Caco-2 (cell line): ENCODE measurements at regions not wholly inside any gene's neighbourhood (a gene's known extent, or its start where the extent isn't known, plus 50 kb on each side); places are given as distances from the start of the nearest gene placed in this dataset.
"Not testable (repeated sequence)": the region's sequence is repeated elsewhere in the genome, so short reads cannot be mapped to it uniquely, and the experiment has no call there.

Experiments
- BruUV-seq: library from RNA; stranded (reverse); fragments of 400-500 nt; replicated peaks from 2 replicates; lab custom pipeline; 2021; lab: Mats Ljungman, UMichigan
- CTCF ChIA-PET: fragments of 300-600 bp; sonication (Branson Sonifier 250); formaldehyde crosslinking; loops from one replicate; lab custom pipeline; 2022; ENCODE audit warnings: antibody characterized with exemption; lab: Charles Lee
- POLR2A ChIA-PET: fragments of 300-600 bp; sonication (Branson Sonifier 250); formaldehyde crosslinking; loops from one replicate; lab custom pipeline; 2022; ENCODE audit warnings: antibody characterized with exemption; lab: Charles Lee
- DNase-seq, 2 experiments: peaks; one replicate each; pipeline versions ENCODE4 v3.0.0 to v3.0.0-alpha.2; 2020 to 2022
- H3K27me3 ChIP-seq: replicated peaks from 2 replicates; pipeline ENCODE4 v1.6.0; 2011; ENCODE audit warnings: low read length; ENCODE audit not compliant: control insufficient read depth, insufficient read depth
- H3K36me3 ChIP-seq: 2 replicates; pipeline ENCODE4 v1.5.1; 2011; ENCODE audit warnings: low read length; ENCODE audit not compliant: control insufficient read depth, insufficient read depth
- H3K4me1 ChIP-seq: fragments of 250-450 bp; sonication (Bioruptor Pico); 2 replicates; pipeline ENCODE4 v1.5.1; 2020; ENCODE audit warnings: mild to moderate bottlenecking
- H3K4me3 ChIP-seq: 2 replicates; pipeline ENCODE4 v1.5.1; 2011; ENCODE audit warnings: low read depth, mild to moderate bottlenecking, control low read depth, low read length
- H3K9me3 ChIP-seq: fragments of 250-450 bp; sonication (Bioruptor Pico); 2 replicates; pipeline ENCODE4 v1.5.1; 2020; ENCODE audit warnings: mild to moderate bottlenecking, moderate library complexity
- H3K27ac Mint-ChIP-seq: one replicate; pipeline ENCODE4 v1.8.0; 2022; ENCODE audit warnings: mixed read lengths; ENCODE audit not compliant: unreplicated experiment
- H3K27me3 Mint-ChIP-seq: one replicate; pipeline ENCODE4 v1.8.0; 2022; ENCODE audit warnings: mixed read lengths; ENCODE audit not compliant: insufficient read depth, unreplicated experiment
- H3K36me3 Mint-ChIP-seq: one replicate; pipeline ENCODE4 v1.8.0; 2022; ENCODE audit warnings: mild to moderate bottlenecking, mixed read lengths; ENCODE audit not compliant: insufficient read depth, unreplicated experiment
- H3K4me1 Mint-ChIP-seq: one replicate; pipeline ENCODE4 v1.8.0; 2022; ENCODE audit warnings: low read depth, mixed read lengths; ENCODE audit not compliant: unreplicated experiment
- H3K4me3 Mint-ChIP-seq: one replicate; pipeline ENCODE4 v1.8.0; 2022; ENCODE audit warnings: mild to moderate bottlenecking, moderate library complexity, mixed read lengths; ENCODE audit not compliant: unreplicated experiment
- H3K9me3 Mint-ChIP-seq: one replicate; pipeline ENCODE4 v1.8.0; 2022; ENCODE audit warnings: mixed read lengths; ENCODE audit not compliant: unreplicated experiment
- CTCF ChIP-seq, 2 experiments: fragments of 200-600 bp in 1 of 2; IDR thresholded peaks; 1 replicate in 1 of 2; 2 replicates in 1 of 2; pipeline versions ENCODE4 v1.5.1 to v1.8.0; 2011 to 2022; ENCODE audit warnings: antibody characterized with exemption in 1 of 2, control low read depth in 1 of 2, inconsistent platforms in 1 of 2, low read depth in 1 of 2, low read length in 1 of 2, mild to moderate bottlenecking in 1 of 2, moderate library complexity in 1 of 2; ENCODE audit not compliant: insufficient read depth in 1 of 2, severe bottlenecking in 1 of 2, unreplicated experiment in 1 of 2
- intact Hi-C: fragments of 100-400 bp; cut with micrococcal nuclease; formaldehyde crosslinking; loops from one replicate; pipeline ENCODE4 v1.10.0; 2022; ENCODE audit not compliant: unreplicated experiment

GRCh38 chr2:240259201-240259923 is 118.9 kb upstream of the OTOS start:
- DNase-seq, result no peak
- TF ChIP-seq CTCF (IDR thresholded peaks at IDR 0.05; ENCODE audit: insufficient read depth in 1 of 2, low read depth in 1 of 2, low read length in 1 of 2, severe bottlenecking in 1 of 2, unreplicated experiment in 1 of 2), result no peak
- Mint-ChIP-seq H3K4me3 (no peak overlapping the region), H3K27ac (peak overlapping the region; percentile 39), H3K27me3 (no peaks in the 10 kb centered on the region), H3K4me1 (peaks cover 7% of the 10 kb centered on the region), H3K36me3 (peaks cover 23% of the 10 kb centered on the region), H3K9me3 (peaks cover 18% of the 10 kb centered on the region)
- ChIA-PET POLR2A (no interaction called here), CTCF (no interaction called here)
- Histone ChIP-seq H3K4me3 (no peak overlapping the region), H3K27me3 (no peaks in the 10 kb centered on the region), H3K9me3 (no peaks in the 10 kb centered on the region), H3K4me1 (peaks cover 15% of the 10 kb centered on the region), H3K36me3 (no peaks in the 10 kb centered on the region)
- BruUV-seq, result no TSS peak
- intact Hi-C loops, result loop anchor here (5.0 kb wide), 1 partner anchor 178 kb away; the partner anchor contains the start of gene GPC1

- no peak overlapping the region for H3K4me3 Mint-ChIP-seq
- H3K9me3 Mint-ChIP-seq, result peaks cover 25% of the 10 kb centered on the region
- POLR2A ChIA-PET, result no interaction called here
- DNase-seq, result no peak
- H3K27me3 Mint-ChIP-seq, result no peaks in the 10 kb centered on the region
- Histone ChIP-seq H3K9me3 (no peaks in the 10 kb centered on the region), H3K36me3 (no peaks in the 10 kb centered on the region), H3K4me1 (peaks cover 12% of the 10 kb centered on the region), H3K27me3 (no peaks in the 10 kb centered on the region), H3K4me3 (no peak overlapping the region)
- CTCF ChIA-PET, result no interaction called here
- H3K36me3 Mint-ChIP-seq, result peaks cover 18% of the 10 kb centered on the region
- H3K27ac Mint-ChIP-seq, result no peak overlapping the region
- no peak for TF ChIP-seq CTCF (IDR thresholded peaks at IDR 0.05; ENCODE audit: insufficient read depth in 1 of 2, low read depth in 1 of 2, low read length in 1 of 2, severe bottlenecking in 1 of 2, unreplicated experiment in 1 of 2)
- intact Hi-C loops, result loop anchor here (5.0 kb wide), 1 partner anchor 177 kb away; the partner anchor contains the start of gene GPC1
- no TSS peak for BruUV-seq
- peaks cover 7% of the 10 kb centered on the region for H3K4me1 Mint-ChIP-seq
These were observed 119.6 kb upstream of the OTOS start for GRCh38 chr2:240259924-240260529.

GRCh38 chr2:240260664-240261063 is 120.2 kb upstream of the OTOS start:
- Mint-ChIP-seq H3K36me3 (peaks cover 11% of the 10 kb centered on the region), H3K4me1 (peaks cover 7% of the 10 kb centered on the region), H3K27ac (no peak overlapping the region), H3K27me3 (no peaks in the 10 kb centered on the region), H3K9me3 (peaks cover 31% of the 10 kb centered on the region), H3K4me3 (no peak overlapping the region)
- Histone ChIP-seq H3K4me3 (no peak overlapping the region), H3K27me3 (no peaks in the 10 kb centered on the region), H3K9me3 (no peaks in the 10 kb centered on the region), H3K36me3 (no peaks in the 10 kb centered on the region), H3K4me1 (peaks cover 12% of the 10 kb centered on the region)
- no TSS peak for BruUV-seq
- DNase-seq, result no peak
- POLR2A ChIA-PET, result no interaction called here
- TF ChIP-seq CTCF (IDR thresholded peaks at IDR 0.05; ENCODE audit: insufficient read depth in 1 of 2, low read depth in 1 of 2, low read length in 1 of 2, severe bottlenecking in 1 of 2, unreplicated experiment in 1 of 2), result no peak
- intact Hi-C loops, result no loop called here
- CTCF ChIA-PET, result no interaction called here

GRCh38 chr2:240262578-240262977 is 122.1 kb upstream of the OTOS start:
- intact Hi-C loops, H3K4me3 Mint-ChIP-seq, H3K36me3 Mint-ChIP-seq, H3K27ac Mint-ChIP-seq, H3K36me3 ChIP-seq, H3K9me3 ChIP-seq, H3K27me3 ChIP-seq, DNase-seq, H3K4me3 ChIP-seq, BruUV-seq, H3K4me1 ChIP-seq, POLR2A ChIA-PET, H3K4me1 Mint-ChIP-seq, CTCF ChIA-PET, H3K27me3 Mint-ChIP-seq: not testable (repeated sequence)
- H3K9me3 Mint-ChIP-seq, result peaks cover 31% of the 10 kb centered on the region
